ENCODE measurements at regions not wholly inside any gene's neighbourhood (a gene's known extent, or its start where the extent isn't known, plus 50 kb on each side); places are given as distances from the start of the nearest gene placed in this dataset.

GRCh38 chr3:18217507-18218174 is 207.5 kb downstream of the SATB1 start:
- H3K27ac ChIP-seq = no peak overlapping the region
- no peak for TF ChIP-seq CTCF (IDR thresholded peaks at IDR 0.05)
- H3K4me1 ChIP-seq = no peaks in the 10 kb centered on the region
- intact Hi-C loops (cut with DNase I) = no loop called here
- H3K4me3 ChIP-seq = no peak overlapping the region
- no peak for ATAC-seq
- DNase-seq = no peak
- H3K27me3 ChIP-seq (ENCODE audit: insufficient read depth in 3 of 3, low read length in 2 of 3) = no peaks in the 10 kb centered on the region
- H3K9me3 ChIP-seq = no peaks in the 10 kb centered on the region
- H3K36me3 ChIP-seq (ENCODE audit: insufficient read depth in 1 of 2, low read depth in 1 of 2) = no peaks in the 10 kb centered on the region
- 63 to 72% (median 64%) methylated on average over 7 of the region's 7 CpGs for WGBS, 3 donors

- no peak for TF ChIP-seq CTCF (IDR thresholded peaks at IDR 0.05)
- intact Hi-C loops (cut with DNase I) = no loop called here
Measured at GRCh38 chr3:18216996-18217395, 208.1 kb downstream of the SATB1 start.

GRCh38 chr3:18215639-18216038 is 209.5 kb downstream of the SATB1 start:
- Histone ChIP-seq H3K4me1 (no peaks in the 10 kb centered on the region), H3K4me3 (no peak overlapping the region), H3K36me3 (ENCODE audit: insufficient read depth in 1 of 2, low read depth in 1 of 2) (no peaks in the 10 kb centered on the region), H3K9me3 (no peaks in the 10 kb centered on the region), H3K27ac (no peak overlapping the region), H3K27me3 (ENCODE audit: insufficient read depth in 3 of 3, low read length in 2 of 3) (no peaks in the 10 kb centered on the region)
- intact Hi-C loops (cut with DNase I) = no loop called here
- DNase-seq (no peak), ATAC-seq (no peak)
- TF ChIP-seq CTCF (IDR thresholded peaks at IDR 0.05) = no peak

More at GRCh38 chr3:18216996-18217395, 208.1 kb downstream of the SATB1 start:
- Histone ChIP-seq H3K36me3 (ENCODE audit: insufficient read depth in 1 of 2, low read depth in 1 of 2) (no peaks in the 10 kb centered on the region), H3K27me3 (ENCODE audit: insufficient read depth in 3 of 3, low read length in 2 of 3) (no peaks in the 10 kb centered on the region), H3K4me1 (no peaks in the 10 kb centered on the region), H3K27ac (no peak overlapping the region), H3K9me3 (no peaks in the 10 kb centered on the region), H3K4me3 (no peak overlapping the region)
- ATAC-seq = no peak
- WGBS, 3 donors = 58 to 60% (median 59%) methylated on average over 3 of the region's 3 CpGs
- no peak for DNase-seq

GRCh38 chr3:18211116-18211515 is 214.0 kb downstream of the SATB1 start:
- TF ChIP-seq CTCF (IDR thresholded peaks at IDR 0.05) = no peak
- Histone ChIP-seq H3K4me1 (no peaks in the 10 kb centered on the region), H3K27ac (no peak overlapping the region), H3K4me3 (no peak overlapping the region), H3K36me3 (ENCODE audit: insufficient read depth in 1 of 2, low read depth in 1 of 2) (no peaks in the 10 kb centered on the region), H3K9me3 (no peaks in the 10 kb centered on the region), H3K27me3 (ENCODE audit: insufficient read depth in 3 of 3, low read length in 2 of 3) (no peaks in the 10 kb centered on the region)
- no peak for ATAC-seq
- intact Hi-C loops (cut with DNase I) = no loop called here
- WGBS, 3 donors = 50 to 77% (median 50%) methylated on average over 1 of the region's 1 CpG
- no peak for DNase-seq

- Histone ChIP-seq H3K36me3 (ENCODE audit: insufficient read depth in 1 of 2, low read depth in 1 of 2) (no peaks in the 10 kb centered on the region), H3K4me3 (no peak overlapping the region), H3K4me1 (no peaks in the 10 kb centered on the region), H3K9me3 (no peaks in the 10 kb centered on the region), H3K27me3 (ENCODE audit: insufficient read depth in 3 of 3, low read length in 2 of 3) (no peaks in the 10 kb centered on the region), H3K27ac (no peak overlapping the region)
- WGBS, 3 donors = 67 to 75% (median 71%) methylated on average over 3 of the region's 3 CpGs
- intact Hi-C loops (cut with DNase I) = no loop called here
- ATAC-seq (no peak), DNase-seq (no peak)
- no peak for TF ChIP-seq CTCF (IDR thresholded peaks at IDR 0.05)
Measured at GRCh38 chr3:18208856-18209255, 216.3 kb downstream of the SATB1 start.
